Prostate gland (tissue), 2 donors: ENCODE measurements at regions not wholly inside any gene's neighbourhood (a gene's known extent, or its start where the extent isn't known, plus 50 kb on each side); places are given as distances from the start of the nearest gene placed in this dataset.

Source experiments
- DNase-seq: peaks from one replicate; pipeline ENCODE4 v3.0.0-alpha.2; 2019; ENCODE audit warnings: low spot score
- H3K27ac ChIP-seq, 2 donors: fragments of 200-600 bp; sonication (generic); 2 replicates each; pipeline ENCODE4 v1.5.1; 2017 to 2019
- H3K27me3 ChIP-seq: fragments of 200-600 bp; sonication (generic); replicated peaks from 2 replicates; pipeline ENCODE4 v1.5.1; 2019; ENCODE audit not compliant: insufficient read depth
- H3K36me3 ChIP-seq, 2 donors: fragments of 200-600 bp; sonication (generic); 1 replicate in 1 of 2; 2 replicates in 1 of 2; pipeline versions ENCODE4 v1.5.1 to v1.8.1; 2017 to 2019
- H3K4me1 ChIP-seq: fragments of 200-600 bp; sonication (generic); replicated peaks from 2 replicates; pipeline ENCODE4 v1.5.1; 2019
- H3K4me3 ChIP-seq, 2 donors: fragments of 200-600 bp; sonication (generic); 2 replicates each; pipeline ENCODE4 v1.5.1; 2017 to 2019
- H3K9me3 ChIP-seq: fragments of 200-600 bp; sonication (generic); 2 replicates; pipeline ENCODE4 v1.5.1; 2017
- POLR2A ChIP-seq: fragments of 450-650 bp; IDR thresholded peaks from one replicate; pipeline ENCODE4 v1.6.1; 2016; ENCODE audit warnings: antibody characterized with exemption, mild to moderate bottlenecking
- POLR2AphosphoS5 ChIP-seq: sonication (generic); formaldehyde crosslinking; IDR thresholded peaks from one replicate; pipeline ENCODE4 v1.6.1; 2017; ENCODE audit warnings: antibody characterized with exemption
- WGBS: methylation state at CpG from one replicate; pipeline ENCODE4 v1.1.5; 2018; 5-methylcytosine and 5-hydroxymethylcytosine counted together
- intact Hi-C: fragments of 100-400 bp; cut with DNase I; formaldehyde crosslinking; loops from one replicate; pipeline ENCODE4 v1.14.2; 2022
- TF ChIP-seq, protein P1 (sequence below), 4 experiments: fragments of 200-600 bp in 2 of 4; fragments of 450-650 bp in 2 of 4; sonication (generic) in 2 of 4; IDR thresholded peaks; 1 replicate in 3 of 4; 2 replicates in 1 of 4; pipeline ENCODE4 v1.5.1; 2016 to 2019; ENCODE audit warnings: antibody characterized with exemption in 4 of 4, mild to moderate bottlenecking in 2 of 4, moderate library complexity in 2 of 4

DNA sequence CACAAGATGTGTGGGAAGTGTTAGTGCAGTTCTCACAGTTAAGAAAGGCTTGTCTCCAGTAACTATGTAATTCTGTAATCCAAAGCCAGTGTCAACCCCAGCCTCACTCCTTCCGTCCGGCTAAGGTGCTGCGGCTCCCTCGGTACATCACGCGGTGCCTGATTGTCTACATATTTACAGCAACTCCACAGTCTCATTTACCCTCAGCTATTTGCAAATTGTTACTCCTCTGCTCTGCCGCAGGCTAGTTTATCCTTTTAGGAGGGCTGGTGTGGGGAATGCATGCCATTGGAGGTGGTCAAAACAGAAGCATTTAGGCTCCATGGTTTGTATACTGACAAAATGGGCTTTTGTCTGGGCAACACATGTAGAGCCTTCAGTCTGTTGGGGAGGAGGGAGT is 358.3 kb downstream of the METTL15 start:
- H3K9me3 ChIP-seq, result no peaks in the 10 kb centered on the region
- no peaks in the 10 kb centered on the region for H3K36me3 ChIP-seq
- no peak for DNase-seq
- no peaks in the 10 kb centered on the region for H3K27me3 ChIP-seq
- 60% methylated on average over 7 of the region's 7 CpGs for WGBS
- intact Hi-C loops, result no loop called here
- no peak overlapping the region for H3K27ac ChIP-seq
- H3K4me1 ChIP-seq, result no peaks in the 10 kb centered on the region
- H3K4me3 ChIP-seq, result no peak overlapping the region
- no peak for TF ChIP-seq POLR2A
- TF ChIP-seq, protein P1, sequence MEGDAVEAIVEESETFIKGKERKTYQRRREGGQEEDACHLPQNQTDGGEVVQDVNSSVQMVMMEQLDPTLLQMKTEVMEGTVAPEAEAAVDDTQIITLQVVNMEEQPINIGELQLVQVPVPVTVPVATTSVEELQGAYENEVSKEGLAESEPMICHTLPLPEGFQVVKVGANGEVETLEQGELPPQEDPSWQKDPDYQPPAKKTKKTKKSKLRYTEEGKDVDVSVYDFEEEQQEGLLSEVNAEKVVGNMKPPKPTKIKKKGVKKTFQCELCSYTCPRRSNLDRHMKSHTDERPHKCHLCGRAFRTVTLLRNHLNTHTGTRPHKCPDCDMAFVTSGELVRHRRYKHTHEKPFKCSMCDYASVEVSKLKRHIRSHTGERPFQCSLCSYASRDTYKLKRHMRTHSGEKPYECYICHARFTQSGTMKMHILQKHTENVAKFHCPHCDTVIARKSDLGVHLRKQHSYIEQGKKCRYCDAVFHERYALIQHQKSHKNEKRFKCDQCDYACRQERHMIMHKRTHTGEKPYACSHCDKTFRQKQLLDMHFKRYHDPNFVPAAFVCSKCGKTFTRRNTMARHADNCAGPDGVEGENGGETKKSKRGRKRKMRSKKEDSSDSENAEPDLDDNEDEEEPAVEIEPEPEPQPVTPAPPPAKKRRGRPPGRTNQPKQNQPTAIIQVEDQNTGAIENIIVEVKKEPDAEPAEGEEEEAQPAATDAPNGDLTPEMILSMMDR (IDR thresholded peaks at IDR 0.05), result no peak
- TF ChIP-seq POLR2AphosphoS5, result no peak

DNA sequence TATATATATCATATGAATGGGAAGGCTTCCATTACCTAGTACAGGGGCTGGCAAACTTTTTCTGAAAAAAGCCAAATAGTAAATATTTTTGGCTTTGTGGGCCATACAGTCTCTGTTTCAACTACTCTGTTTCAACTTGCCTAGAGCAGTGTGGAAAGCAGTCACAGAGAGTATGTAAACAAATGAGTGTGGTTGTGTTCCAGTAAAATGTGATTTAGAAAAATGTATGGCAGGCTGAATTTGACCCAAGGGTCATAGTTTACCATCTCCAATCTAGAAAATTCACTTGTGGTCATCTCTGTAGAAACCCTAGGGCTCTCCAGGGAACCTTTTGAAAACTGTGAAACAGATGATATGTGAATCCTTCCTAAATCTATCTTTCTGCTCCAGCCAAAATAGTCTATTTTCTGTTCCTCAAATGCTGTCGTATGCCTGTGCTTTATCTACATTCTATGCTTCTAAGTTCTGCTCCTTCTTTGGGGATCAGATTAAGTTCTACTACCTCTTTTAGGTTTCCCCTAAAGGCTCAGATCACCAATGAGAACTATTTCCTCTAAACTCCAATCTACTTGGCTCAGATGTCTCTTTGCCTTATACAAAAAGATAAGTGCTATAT is 356.2 kb downstream of the METTL15 start:
- DNase-seq, result no peak
- no peaks in the 10 kb centered on the region for H3K27me3 ChIP-seq
- no peak overlapping the region for H3K4me3 ChIP-seq
- H3K36me3 ChIP-seq, result no peaks in the 10 kb centered on the region
- TF ChIP-seq POLR2AphosphoS5 (no peak), POLR2A (no peak)
- TF ChIP-seq, protein P1 (IDR thresholded peaks at IDR 0.05), result no peak
- no peaks in the 10 kb centered on the region for H3K9me3 ChIP-seq
- intact Hi-C loops, result no loop called here
- 64% methylated on average over 1 of the region's 1 CpG for WGBS
- H3K4me1 ChIP-seq, result no peaks in the 10 kb centered on the region
- no peak overlapping the region for H3K27ac ChIP-seq

DNA sequence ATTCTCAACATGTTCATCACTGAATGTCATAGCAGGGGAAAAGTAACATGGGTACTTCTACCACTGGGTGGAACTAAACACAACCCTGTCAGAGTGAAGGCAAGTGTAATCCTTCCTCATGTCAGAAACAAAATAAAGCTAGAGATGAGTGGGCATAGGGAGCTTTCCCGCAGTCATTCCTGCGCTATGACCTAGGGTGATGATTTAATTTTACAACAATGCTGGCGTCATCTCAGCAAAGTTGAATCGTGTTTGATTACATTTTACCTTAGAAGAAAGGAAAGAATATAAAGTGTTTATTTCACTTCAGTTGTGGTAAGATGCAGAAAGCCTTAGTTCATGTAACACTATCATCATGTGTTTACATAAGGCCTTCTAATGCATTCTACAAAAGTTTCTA is 355.6 kb downstream of the METTL15 start:
- intact Hi-C loops, result no loop called here
- Histone ChIP-seq H3K9me3 (no peaks in the 10 kb centered on the region), H3K36me3 (no peaks in the 10 kb centered on the region), H3K4me1 (no peaks in the 10 kb centered on the region), H3K27ac (no peak overlapping the region), H3K27me3 (no peaks in the 10 kb centered on the region), H3K4me3 (no peak overlapping the region)
- TF ChIP-seq POLR2AphosphoS5 (no peak), POLR2A (no peak)
- TF ChIP-seq, protein P1 (IDR thresholded peaks at IDR 0.05), result no peak
- DNase-seq, result no peak
- 57% methylated on average over 4 of the region's 4 CpGs for WGBS

DNA sequence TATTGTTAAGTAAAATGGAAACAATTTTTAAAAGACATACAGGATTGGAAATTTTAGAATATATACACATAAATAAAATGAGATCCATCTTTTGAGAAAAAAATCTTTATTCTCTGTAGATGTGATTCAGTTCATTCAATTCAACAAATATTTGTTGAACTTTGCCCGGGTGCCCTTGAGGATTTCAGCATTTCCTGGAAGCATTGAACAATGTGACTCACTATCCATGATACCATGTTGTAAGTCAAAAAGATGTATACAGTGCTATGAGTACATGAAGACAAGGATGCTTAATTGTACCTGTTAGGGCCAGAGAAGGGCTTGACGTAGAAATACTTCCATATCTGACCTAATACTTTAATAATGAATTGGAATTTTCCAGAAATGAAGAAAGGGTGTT is 353.7 kb downstream of the METTL15 start:
- TF ChIP-seq POLR2A (no peak), POLR2AphosphoS5 (no peak)
- TF ChIP-seq, protein P1 (IDR thresholded peaks at IDR 0.05), result no peak
- Histone ChIP-seq H3K9me3 (no peaks in the 10 kb centered on the region), H3K27me3 (no peaks in the 10 kb centered on the region), H3K36me3 (no peaks in the 10 kb centered on the region), H3K27ac (no peak overlapping the region), H3K4me3 (no peak overlapping the region), H3K4me1 (no peaks in the 10 kb centered on the region)
- 99% methylated on average over 2 of the region's 2 CpGs for WGBS
- intact Hi-C loops, result no loop called here
- no peak for DNase-seq

DNA sequence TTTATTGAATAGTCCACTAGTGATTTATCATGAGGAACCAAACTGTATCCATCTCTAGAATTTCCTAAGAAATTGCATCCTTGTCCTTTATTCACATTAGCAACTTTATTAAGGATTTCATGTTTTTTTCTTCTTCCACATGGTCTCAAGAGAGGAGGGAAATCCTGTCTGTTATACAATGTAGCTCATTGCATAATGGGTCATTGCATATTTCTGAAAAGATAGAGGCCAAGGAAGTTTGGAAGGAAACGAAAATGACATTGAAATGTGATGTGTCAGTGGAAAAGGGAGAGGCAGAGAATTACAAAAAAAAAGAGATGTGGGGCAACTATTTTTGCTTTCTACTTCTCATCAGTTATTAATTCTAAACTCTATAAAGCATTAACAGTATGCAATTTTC is 353.1 kb downstream of the METTL15 start:
- H3K4me3 ChIP-seq, result no peak overlapping the region
- no peaks in the 10 kb centered on the region for H3K4me1 ChIP-seq
- no peaks in the 10 kb centered on the region for H3K9me3 ChIP-seq
- H3K27me3 ChIP-seq, result no peaks in the 10 kb centered on the region
- no peaks in the 10 kb centered on the region for H3K36me3 ChIP-seq
- TF ChIP-seq POLR2A (no peak), POLR2AphosphoS5 (no peak)
- TF ChIP-seq, protein P1 (IDR thresholded peaks at IDR 0.05), result no peak
- DNase-seq, result no peak
- no peak overlapping the region for H3K27ac ChIP-seq
- 88% methylated on average over 1 of the region's 1 CpG for WGBS
- intact Hi-C loops, result no loop called here
